IPS DF 4.7 (cell line): ENCODE measurements at regions not wholly inside any gene's neighbourhood (a gene's known extent, or its start where the extent isn't known, plus 50 kb on each side); places are given as distances from the start of the nearest gene placed in this dataset.
"Not testable (repeated sequence)": the region's sequence is repeated elsewhere in the genome, so short reads cannot be mapped to it uniquely, and the experiment has no call there.

Source experiments
- DNase-seq: peaks from one replicate; pipeline ENCODE4 v3.0.0-alpha.2; 2013; ENCODE audit warnings: low spot score; ENCODE audit errors: extremely low read depth

GRCh38 chr21:15430023-15430422, 299.8 kb upstream of the USP25 start:
- no peak for DNase-seq

GRCh38 chr21:15430577-15430976, 299.2 kb upstream of the USP25 start:
- DNase-seq = no peak

GRCh38 chr21:15431053-15431452, 298.7 kb upstream of the USP25 start:
- no peak for DNase-seq

- DNase-seq = no peak
Measured at GRCh38 chr21:15433091-15433490, 296.7 kb upstream of the USP25 start.

GRCh38 chr21:15434163-15434905, 295.4 kb upstream of the USP25 start:
- DNase-seq = no peak

GRCh38 chr21:15436031-15436430, 293.8 kb upstream of the USP25 start:
- no peak for DNase-seq

GRCh38 chr21:15437883-15438282, 291.9 kb upstream of the USP25 start:
- no peak for DNase-seq

GRCh38 chr21:15439726-15440125, 290.1 kb upstream of the USP25 start:
- no peak for DNase-seq

GRCh38 chr21:15441060-15441493, 288.7 kb upstream of the USP25 start:
- no peak for DNase-seq

- DNase-seq = no peak
Measured at GRCh38 chr21:15441992-15442391, 287.8 kb upstream of the USP25 start.

- DNase-seq = no peak
Measured at GRCh38 chr21:15442743-15443469, 286.9 kb upstream of the USP25 start.

- no peak for DNase-seq
Measured at GRCh38 chr21:15443740-15444117, 286.1 kb upstream of the USP25 start.

GRCh38 chr21:15444118-15444960, 285.4 kb upstream of the USP25 start:
- no peak for DNase-seq

- DNase-seq = peak; percentile 51
Measured at GRCh38 chr21:15445327-15445726, 284.5 kb upstream of the USP25 start.

GRCh38 chr21:15446223-15446622, 283.6 kb upstream of the USP25 start:
- DNase-seq = no peak

GRCh38 chr21:15449556-15449955, 280.2 kb upstream of the USP25 start:
- DNase-seq = no peak

- DNase-seq = no peak
Measured at GRCh38 chr21:15453261-15453660, 276.5 kb upstream of the USP25 start.

GRCh38 chr21:15453785-15454184, 276.0 kb upstream of the USP25 start:
- not testable (repeated sequence) for DNase-seq

- not testable (repeated sequence) for DNase-seq
Measured at GRCh38 chr21:15454931-15455330, 274.9 kb upstream of the USP25 start.

- no peak for DNase-seq
Measured at GRCh38 chr21:15455819-15456462, 273.8 kb upstream of the USP25 start.

- no peak for DNase-seq
Measured at GRCh38 chr21:15457965-15458364, 271.8 kb upstream of the USP25 start.
